HG02973 (cell line): ENCODE measurements at regions not wholly inside any gene's neighbourhood (a gene's known extent, or its start where the extent isn't known, plus 50 kb on each side); places are given as distances from the start of the nearest gene placed in this dataset.
"Not testable (repeated sequence)": the region's sequence is repeated elsewhere in the genome, so short reads cannot be mapped to it uniquely, and the experiment has no call there.

Source experiments
- ATAC-seq: cut with Tn5 transposase; IDR thresholded peaks from one replicate; pipeline ENCODE4 v1.9.1; 2021; ENCODE audit warnings: moderate library complexity; ENCODE audit not compliant: unreplicated experiment

GRCh38 chr5:2353871-2354440, 397.5 kb downstream of the IRX2 start:
- no peak for ATAC-seq

GRCh38 chr5:2353211-2353610, 398.3 kb downstream of the IRX2 start:
- ATAC-seq = no peak

- ATAC-seq = no peak
Measured at GRCh38 chr5:2352101-2352861, 399.2 kb downstream of the IRX2 start.

GRCh38 chr5:2349768-2350167, 401.7 kb downstream of the IRX2 start:
- not testable (repeated sequence) for ATAC-seq

- no peak for ATAC-seq
Measured at GRCh38 chr5:2338686-2339085, 412.8 kb downstream of the IRX2 start.

- ATAC-seq = no peak
Measured at GRCh38 chr5:2335733-2336515, 415.6 kb downstream of the IRX2 start.

- ATAC-seq = no peak
Measured at GRCh38 chr5:2335125-2335732, 416.2 kb downstream of the IRX2 start.

- no peak for ATAC-seq
Measured at GRCh38 chr5:2334719-2335118, 416.8 kb downstream of the IRX2 start.

GRCh38 chr5:2333291-2333690, 418.2 kb downstream of the IRX2 start:
- no peak for ATAC-seq

- no peak for ATAC-seq
Measured at GRCh38 chr5:2332521-2332920, 419.0 kb downstream of the IRX2 start.

- no peak for ATAC-seq
Measured at GRCh38 chr5:2330325-2331130, 420.9 kb downstream of the IRX2 start.

GRCh38 chr5:2329741-2330140, 421.7 kb downstream of the IRX2 start:
- no peak for ATAC-seq

GRCh38 chr5:2326601-2327000, 424.9 kb downstream of the IRX2 start:
- ATAC-seq = no peak

GRCh38 chr5:2324788-2325187, 426.7 kb downstream of the IRX2 start:
- no peak for ATAC-seq

GRCh38 chr5:2320611-2321010, 430.9 kb downstream of the IRX2 start:
- no peak for ATAC-seq

- no peak for ATAC-seq
Measured at GRCh38 chr5:2317540-2317939, 433.9 kb downstream of the IRX2 start.

- ATAC-seq = no peak
Measured at GRCh38 chr5:2311851-2312250, 429.1 kb upstream of the IRX4 start.

GRCh38 chr5:2310946-2311345, 428.2 kb upstream of the IRX4 start:
- ATAC-seq = no peak

- no peak for ATAC-seq
Measured at GRCh38 chr5:2307631-2308030, 424.9 kb upstream of the IRX4 start.

- ATAC-seq = no peak
Measured at GRCh38 chr5:2306711-2307110, 424.0 kb upstream of the IRX4 start.
